ENCODE measurements at regions not wholly inside any gene's neighbourhood (a gene's known extent, or its start where the extent isn't known, plus 50 kb on each side); places are given as distances from the start of the nearest gene placed in this dataset.

DNA sequence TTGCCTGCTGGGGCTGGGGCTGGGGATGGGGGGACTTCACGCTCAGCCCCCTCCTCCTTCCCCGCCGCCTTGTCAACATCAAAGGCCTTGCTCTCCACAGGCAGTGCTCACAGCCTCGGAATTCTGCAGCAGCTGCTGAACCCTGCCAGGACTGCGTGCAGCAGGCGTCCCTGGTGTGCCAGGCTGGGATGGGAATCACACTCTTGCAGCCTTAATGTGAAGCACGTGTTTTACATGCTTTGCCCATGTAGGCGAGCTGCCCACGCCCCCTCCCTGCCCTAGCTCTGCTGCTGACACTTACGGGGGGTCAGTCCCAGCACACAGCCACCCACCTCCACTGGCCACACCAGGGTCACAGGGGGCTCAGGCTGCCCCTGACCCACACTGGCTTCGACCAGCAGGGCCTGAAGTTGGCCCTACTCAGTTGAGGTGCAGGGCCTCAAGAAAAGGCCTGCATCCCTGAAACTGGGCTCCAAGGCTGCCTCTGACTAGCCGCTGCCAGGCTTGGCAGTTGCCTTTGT lies 276.2 kb upstream of the RTL1 start:
- peaks cover 7% of the 10 kb centered on the region for H3K9me3 Mint-ChIP-seq (ENCODE audit: low read depth)
- no peaks in the 10 kb centered on the region for H3K36me3 Mint-ChIP-seq (ENCODE audit: insufficient read depth)
- no peaks in the 10 kb centered on the region for H3K4me1 Mint-ChIP-seq (ENCODE audit: low read depth)
- DNase-seq (ENCODE audit: low spot score, unreplicated experiment) = peak; percentile 7
- no peak overlapping the region for H3K27ac Mint-ChIP-seq
- TF ChIP-seq, protein P1, sequence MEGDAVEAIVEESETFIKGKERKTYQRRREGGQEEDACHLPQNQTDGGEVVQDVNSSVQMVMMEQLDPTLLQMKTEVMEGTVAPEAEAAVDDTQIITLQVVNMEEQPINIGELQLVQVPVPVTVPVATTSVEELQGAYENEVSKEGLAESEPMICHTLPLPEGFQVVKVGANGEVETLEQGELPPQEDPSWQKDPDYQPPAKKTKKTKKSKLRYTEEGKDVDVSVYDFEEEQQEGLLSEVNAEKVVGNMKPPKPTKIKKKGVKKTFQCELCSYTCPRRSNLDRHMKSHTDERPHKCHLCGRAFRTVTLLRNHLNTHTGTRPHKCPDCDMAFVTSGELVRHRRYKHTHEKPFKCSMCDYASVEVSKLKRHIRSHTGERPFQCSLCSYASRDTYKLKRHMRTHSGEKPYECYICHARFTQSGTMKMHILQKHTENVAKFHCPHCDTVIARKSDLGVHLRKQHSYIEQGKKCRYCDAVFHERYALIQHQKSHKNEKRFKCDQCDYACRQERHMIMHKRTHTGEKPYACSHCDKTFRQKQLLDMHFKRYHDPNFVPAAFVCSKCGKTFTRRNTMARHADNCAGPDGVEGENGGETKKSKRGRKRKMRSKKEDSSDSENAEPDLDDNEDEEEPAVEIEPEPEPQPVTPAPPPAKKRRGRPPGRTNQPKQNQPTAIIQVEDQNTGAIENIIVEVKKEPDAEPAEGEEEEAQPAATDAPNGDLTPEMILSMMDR (IDR thresholded peaks at IDR 0.05; ENCODE audit: unreplicated experiment) = no peak
- H3K27me3 Mint-ChIP-seq = peaks cover 7% of the 10 kb centered on the region
- H3K4me3 Mint-ChIP-seq (ENCODE audit: low read depth) = no peak overlapping the region

DNA sequence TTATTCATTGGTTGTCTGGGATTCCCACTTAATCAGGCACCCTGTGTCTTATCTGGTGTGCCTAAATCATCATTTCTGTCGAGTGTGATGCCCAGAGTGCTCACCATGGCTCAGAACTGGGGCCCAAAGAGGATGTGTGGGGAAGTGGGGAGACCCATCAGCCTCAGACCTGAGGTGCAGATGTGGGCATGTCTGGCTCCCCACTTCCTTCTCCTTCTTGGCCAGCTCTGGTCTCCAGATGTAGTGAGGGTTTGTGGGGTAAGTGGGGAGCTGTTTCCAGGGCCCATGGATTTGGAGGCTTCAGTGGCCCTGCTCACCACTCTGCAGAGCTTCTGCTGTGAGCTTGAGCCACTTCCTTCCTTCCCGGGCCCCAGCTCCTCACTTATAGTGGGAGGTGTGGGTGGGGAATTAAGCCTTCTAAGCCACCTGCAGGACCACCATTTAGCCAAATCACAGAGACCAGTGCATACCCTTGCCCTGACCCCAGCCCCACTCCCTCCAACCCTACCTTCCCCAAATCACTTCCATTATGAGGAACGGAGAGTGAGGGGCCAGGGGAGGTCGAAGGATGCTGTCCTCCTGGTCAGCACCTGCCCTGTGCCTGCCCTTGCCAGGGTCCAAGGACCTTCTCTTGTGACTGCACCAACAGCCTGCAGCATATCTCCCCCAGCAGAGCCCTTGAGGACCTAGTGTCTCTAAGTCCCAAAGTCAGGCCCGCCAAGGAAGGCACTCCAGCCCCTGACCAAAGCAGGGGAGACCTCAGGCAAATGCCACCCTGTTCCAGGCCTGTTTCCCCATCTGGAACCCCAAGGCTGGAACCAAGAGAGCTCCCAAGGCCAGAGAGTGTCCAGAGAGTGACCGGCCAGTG lies 278.2 kb upstream of the RTL1 start:
- H3K9me3 Mint-ChIP-seq (ENCODE audit: low read depth) = peaks cover 7% of the 10 kb centered on the region

DNA sequence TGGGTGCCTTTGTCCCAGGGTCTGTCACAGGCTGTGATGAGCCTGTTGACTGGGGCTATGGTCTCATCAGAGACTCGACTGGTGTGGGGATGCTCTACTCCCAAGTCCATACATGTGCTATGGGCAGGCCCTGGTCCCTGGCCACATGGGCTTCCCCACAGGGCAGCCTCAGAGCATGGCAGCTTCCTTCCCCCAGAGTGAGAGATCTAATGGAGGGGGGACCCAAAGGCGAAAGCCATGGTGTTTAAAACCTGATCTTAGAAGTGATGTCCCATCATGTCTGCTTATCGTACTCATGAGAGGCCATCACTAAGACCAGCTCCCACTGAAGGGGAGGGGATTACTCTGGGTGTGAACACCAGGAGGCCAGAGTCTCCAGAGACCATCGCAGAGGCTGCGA lies 279.0 kb upstream of the RTL1 start:
- DNase-seq (ENCODE audit: low spot score, unreplicated experiment) = no peak
- peaks cover 7% of the 10 kb centered on the region for H3K9me3 Mint-ChIP-seq (ENCODE audit: low read depth)
- no peaks in the 10 kb centered on the region for H3K36me3 Mint-ChIP-seq (ENCODE audit: insufficient read depth)

More for the DNA sequence above, 278.2 kb upstream of the RTL1 start:
- no peaks in the 10 kb centered on the region for H3K4me1 Mint-ChIP-seq (ENCODE audit: low read depth)
- no peak overlapping the region for H3K27ac Mint-ChIP-seq
- H3K27me3 Mint-ChIP-seq = peaks cover 22% of the 10 kb centered on the region
- TF ChIP-seq, protein P1 (IDR thresholded peaks at IDR 0.05; ENCODE audit: unreplicated experiment) = no peak
- no peak overlapping the region for H3K4me3 Mint-ChIP-seq (ENCODE audit: low read depth)
- H3K36me3 Mint-ChIP-seq (ENCODE audit: insufficient read depth) = no peaks in the 10 kb centered on the region
- DNase-seq (ENCODE audit: low spot score, unreplicated experiment) = peak; percentile 3

DNA sequence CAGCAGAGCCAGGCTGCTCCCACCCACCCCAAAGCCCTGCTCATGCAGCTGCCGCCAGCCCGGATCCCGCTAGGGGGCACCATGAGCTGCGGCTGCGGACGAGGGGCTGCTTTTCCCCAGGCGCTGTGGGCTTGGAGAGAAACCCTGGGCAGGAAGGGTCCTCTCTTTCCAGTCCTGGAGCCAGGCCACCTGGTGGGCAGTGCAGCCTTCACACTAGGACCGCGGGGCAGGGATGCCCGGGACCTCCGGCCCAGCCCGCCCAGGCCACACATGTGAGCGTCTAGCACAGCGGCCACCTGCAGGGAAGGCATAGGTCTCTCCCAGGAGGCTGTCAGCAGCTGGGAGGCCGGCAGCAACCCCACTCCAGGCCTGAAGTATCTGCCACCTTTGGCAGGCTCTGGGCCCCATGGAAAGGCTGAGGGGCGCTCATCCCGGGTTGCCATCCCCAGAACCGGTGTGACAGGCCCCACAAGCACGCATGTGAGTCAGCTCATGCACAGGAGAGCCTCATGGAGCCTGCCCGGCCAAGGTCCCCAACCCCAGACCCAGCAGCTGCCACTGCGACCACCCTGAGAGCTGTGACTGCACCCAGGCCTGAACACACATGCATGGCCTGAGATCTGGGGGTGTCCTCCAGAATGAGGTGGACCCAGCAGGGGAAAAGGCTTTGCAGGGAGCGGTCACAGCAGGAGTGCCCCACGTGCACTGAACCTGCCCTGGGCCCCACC lies 280.0 kb upstream of the RTL1 start:
- TF ChIP-seq, protein P1 (IDR thresholded peaks at IDR 0.05; ENCODE audit: unreplicated experiment) = peak; percentile 77
- H3K36me3 Mint-ChIP-seq (ENCODE audit: insufficient read depth) = no peaks in the 10 kb centered on the region
- H3K27ac Mint-ChIP-seq = no peak overlapping the region
- H3K4me3 Mint-ChIP-seq (ENCODE audit: low read depth) = no peak overlapping the region
- H3K4me1 Mint-ChIP-seq (ENCODE audit: low read depth) = no peaks in the 10 kb centered on the region
- H3K9me3 Mint-ChIP-seq (ENCODE audit: low read depth) = peaks cover 7% of the 10 kb centered on the region
- peaks cover 26% of the 10 kb centered on the region for H3K27me3 Mint-ChIP-seq
- peak; percentile 84 for DNase-seq (ENCODE audit: low spot score, unreplicated experiment)

More for the DNA sequence above, 279.0 kb upstream of the RTL1 start:
- no peak overlapping the region for H3K4me3 Mint-ChIP-seq (ENCODE audit: low read depth)
- H3K27ac Mint-ChIP-seq = no peak overlapping the region
- TF ChIP-seq, protein P1 (IDR thresholded peaks at IDR 0.05; ENCODE audit: unreplicated experiment) = no peak
- H3K27me3 Mint-ChIP-seq = peaks cover 25% of the 10 kb centered on the region
- H3K4me1 Mint-ChIP-seq (ENCODE audit: low read depth) = no peaks in the 10 kb centered on the region

DNA sequence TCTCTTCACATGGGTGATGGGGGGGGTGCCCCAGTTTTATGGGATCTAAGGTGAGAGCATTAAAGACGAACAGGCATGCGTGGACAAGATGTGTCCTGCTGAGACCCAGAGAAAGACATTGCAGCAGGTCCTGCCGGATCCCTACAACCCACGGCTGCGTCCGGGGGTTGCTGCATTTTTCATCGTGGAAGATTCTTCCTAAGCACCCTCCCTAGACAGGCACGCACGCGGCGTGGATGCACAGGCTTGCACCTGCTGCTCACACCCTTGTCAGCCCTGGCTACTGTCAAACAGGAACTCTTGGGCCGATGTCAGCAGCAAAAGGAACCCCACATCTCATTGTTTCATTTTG lies 280.6 kb upstream of the RTL1 start:
- H3K4me3 Mint-ChIP-seq (ENCODE audit: low read depth) = no peak overlapping the region
- no peak for DNase-seq (ENCODE audit: low spot score, unreplicated experiment)
- no peaks in the 10 kb centered on the region for H3K4me1 Mint-ChIP-seq (ENCODE audit: low read depth)
- no peaks in the 10 kb centered on the region for H3K36me3 Mint-ChIP-seq (ENCODE audit: insufficient read depth)
- peaks cover 27% of the 10 kb centered on the region for H3K27me3 Mint-ChIP-seq
- TF ChIP-seq, protein P1 (IDR thresholded peaks at IDR 0.05; ENCODE audit: unreplicated experiment) = no peak
- H3K9me3 Mint-ChIP-seq (ENCODE audit: low read depth) = peaks cover 7% of the 10 kb centered on the region
- no peak overlapping the region for H3K27ac Mint-ChIP-seq

Data from progenitor cell of endocrine pancreas (in vitro differentiated cells).